Naive thymus-derived CD4-positive, alpha-beta T cell (primary cell): ENCODE measurements at regions not wholly inside any gene's neighbourhood (a gene's known extent, or its start where the extent isn't known, plus 50 kb on each side); places are given as distances from the start of the nearest gene placed in this dataset.
"Not testable (repeated sequence)": the region's sequence is repeated elsewhere in the genome, so short reads cannot be mapped to it uniquely, and the experiment has no call there.

Experiments used
- ATAC-seq: fragments of 150-1000 bp; cut with Tn5 transposase; 2 replicates; pipeline ENCODE4 v1.10.0; 2021; ENCODE audit warnings: mild to moderate bottlenecking, moderate library complexity
- CTCF ChIA-PET: fragments of 350-600 bp; sonication (Branson Sonifier 250); formaldehyde crosslinking; loops from one replicate; lab custom pipeline; 2021; ENCODE audit warnings: antibody characterized with exemption; lab: Charles Lee
- POLR2A ChIA-PET: fragments of 350-600 bp; sonication (Branson Sonifier 250); formaldehyde crosslinking; loops from one replicate; lab custom pipeline; 2021; ENCODE audit warnings: antibody characterized with exemption, inconsistent platforms; lab: Charles Lee
- DNase-seq, 9 donors: peaks; one replicate each; pipeline versions ENCODE4 v3.0.0 to v3.0.0-alpha.2; 2020 to 2022; ENCODE audit warnings: mixed read lengths in 1 of 9
- H3K27ac ChIP-seq: one replicate; pipeline ENCODE4 v1.7.0; 2013; ENCODE audit warnings: mild to moderate bottlenecking, low read depth, low read length, moderate library complexity
- H3K27me3 ChIP-seq, 2 donors: one replicate each; pipeline ENCODE4 v1.7.0; 2013; ENCODE audit warnings: low read length in 2 of 2, mild to moderate bottlenecking in 2 of 2, moderate library complexity in 2 of 2; ENCODE audit not compliant: control insufficient read depth in 2 of 2, insufficient read depth in 2 of 2
- H3K36me3 ChIP-seq, 3 experiments: 1 replicate in 2 of 3; 2 replicates in 1 of 3; pipeline ENCODE4 v1.7.0; 2013; ENCODE audit warnings: low read length in 3 of 3, mild to moderate bottlenecking in 3 of 3, moderate library complexity in 1 of 3; ENCODE audit not compliant: insufficient read depth in 3 of 3, control insufficient read depth in 2 of 3
- H3K4me1 ChIP-seq, 2 donors: one replicate each; pipeline ENCODE4 v1.7.0; 2013; ENCODE audit warnings: low read length in 2 of 2, mild to moderate bottlenecking in 2 of 2, moderate library complexity in 1 of 2; ENCODE audit not compliant: control insufficient read depth in 2 of 2, insufficient read depth in 2 of 2
- H3K4me3 ChIP-seq: 2 replicates; pipeline ENCODE4 v1.7.0; 2013; ENCODE audit warnings: mild to moderate bottlenecking, low read length
- H3K9me3 ChIP-seq, 3 experiments: 1 replicate in 2 of 3; 2 replicates in 1 of 3; pipeline ENCODE4 v1.7.0; 2013; ENCODE audit warnings: low read length in 3 of 3; ENCODE audit not compliant: control insufficient read depth in 2 of 3
- H3K27ac Mint-ChIP-seq, 9 donors: one replicate each; pipeline ENCODE4 v1.8.0; 2020 to 2022; ENCODE audit warnings: mixed read lengths in 9 of 9, mild to moderate bottlenecking in 8 of 9, moderate library complexity in 5 of 9, inconsistent platforms in 2 of 9
- H3K27me3 Mint-ChIP-seq, 5 donors: one replicate each; pipeline ENCODE4 v1.8.0; 2021 to 2022; ENCODE audit warnings: mixed read lengths in 5 of 5, mild to moderate bottlenecking in 1 of 5
- H3K36me3 Mint-ChIP-seq, 5 donors: one replicate each; pipeline ENCODE4 v1.8.0; 2020 to 2022; ENCODE audit warnings: mixed read lengths in 5 of 5, mild to moderate bottlenecking in 3 of 5, inconsistent platforms in 1 of 5
- H3K4me1 Mint-ChIP-seq, 7 donors: one replicate each; pipeline ENCODE4 v1.8.0; 2020 to 2022; ENCODE audit warnings: mixed read lengths in 7 of 7, mild to moderate bottlenecking in 3 of 7, inconsistent platforms in 1 of 7
- H3K4me3 Mint-ChIP-seq, 10 donors: one replicate each; pipeline ENCODE4 v1.8.0; 2020 to 2022; ENCODE audit warnings: mild to moderate bottlenecking in 10 of 10, mixed read lengths in 10 of 10, moderate library complexity in 6 of 10, inconsistent platforms in 2 of 10
- H3K9me3 Mint-ChIP-seq, 11 donors: one replicate each; pipeline ENCODE4 v1.8.0; 2020 to 2022; ENCODE audit warnings: mixed read lengths in 11 of 11, mild to moderate bottlenecking in 4 of 11, inconsistent platforms in 1 of 11, moderate library complexity in 1 of 11
- intact Hi-C, 2 donors: fragments of 100-400 bp; cut with micrococcal nuclease; formaldehyde crosslinking; loops; one replicate each; pipeline ENCODE4 v1.15.1; 2023

- H3K4me3 ChIP-seq, H3K27ac ChIP-seq, H3K4me3 Mint-ChIP-seq, H3K27ac Mint-ChIP-seq, H3K27me3 ChIP-seq, POLR2A ChIA-PET, H3K4me1 Mint-ChIP-seq, CTCF ChIA-PET, ATAC-seq, H3K9me3 ChIP-seq, DNase-seq, intact Hi-C loops, H3K4me1 ChIP-seq, H3K36me3 ChIP-seq, H3K36me3 Mint-ChIP-seq: not testable (repeated sequence)
- Mint-ChIP-seq H3K27me3 (peaks cover 0 to 11% (median 6%) of the 10 kb centered on the region in 5 donors), H3K9me3 (peaks cover 0 to 14% (median 6%) of the 10 kb centered on the region in 11 donors)
Observed at GRCh38 chr10:10074847-10075246, 942.8 kb upstream of the CELF2 start.

DNA sequence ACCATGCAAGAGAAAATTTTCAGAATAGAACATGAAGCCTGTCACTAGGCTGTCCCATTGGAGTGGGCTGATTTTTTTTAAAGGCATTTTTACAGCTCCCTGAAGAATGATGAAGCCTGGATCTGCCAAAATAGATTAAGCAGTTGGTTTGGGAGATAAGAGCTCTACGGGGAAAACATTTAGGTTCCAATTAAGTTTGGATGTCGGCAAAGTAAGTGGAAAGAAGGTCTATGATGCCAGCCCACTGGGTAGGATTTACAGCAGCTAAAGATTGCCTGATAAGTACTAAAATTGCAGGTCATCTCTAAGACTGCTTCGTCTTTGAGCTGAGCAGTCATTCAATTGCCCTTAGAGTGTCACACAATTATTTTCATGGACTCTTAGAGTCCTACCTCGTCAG is 939.2 kb upstream of the CELF2 start:
- Histone ChIP-seq H3K9me3 (no peaks in the 10 kb centered on the region), H3K36me3 (no peaks in the 10 kb centered on the region), H3K4me3 (no peak overlapping the region), H3K27me3 (no peaks in the 10 kb centered on the region), H3K27ac (no peak overlapping the region), H3K4me1 (no peaks in the 10 kb centered on the region)
- ATAC-seq (no peak), DNase-seq (no peak)
- H3K4me3 Mint-ChIP-seq, result no peak overlapping the region
- CTCF ChIA-PET, result no interaction called here
- peaks cover 0 to 19% (median 5%) of the 10 kb centered on the region in 11 donors for H3K9me3 Mint-ChIP-seq
- peaks cover 0 to 5% (median 0%) of the 10 kb centered on the region in 5 donors for H3K36me3 Mint-ChIP-seq
- intact Hi-C loops, result no loop called here
- H3K27ac Mint-ChIP-seq, result no peak overlapping the region
- peaks cover 0 to 1% (median 0%) of the 10 kb centered on the region in 7 donors for H3K4me1 Mint-ChIP-seq
- H3K27me3 Mint-ChIP-seq, result peaks cover 0 to 19% (median 17%) of the 10 kb centered on the region in 5 donors
- POLR2A ChIA-PET, result no interaction called here

- H3K9me3 Mint-ChIP-seq, result peaks cover 0 to 1% (median 0%) of the 10 kb centered on the region in 11 donors
- no peak for DNase-seq
- H3K27me3 Mint-ChIP-seq, result peaks cover 0 to 13% (median 5%) of the 10 kb centered on the region in 5 donors
- Histone ChIP-seq H3K36me3 (no peaks in the 10 kb centered on the region), H3K27me3 (no peaks in the 10 kb centered on the region), H3K4me1 (no peaks in the 10 kb centered on the region), H3K4me3 (no peak overlapping the region), H3K9me3 (no peaks in the 10 kb centered on the region), H3K27ac (no peak overlapping the region)
- ChIA-PET POLR2A (no interaction called here), CTCF (no interaction called here)
- H3K4me3 Mint-ChIP-seq, result no peak overlapping the region
- H3K4me1 Mint-ChIP-seq, result no peaks in the 10 kb centered on the region
- H3K36me3 Mint-ChIP-seq, result no peaks in the 10 kb centered on the region
- ATAC-seq, result no peak
- no peak overlapping the region for H3K27ac Mint-ChIP-seq
- intact Hi-C loops, result no loop called here
Observed at GRCh38 chr10:10092581-10092980, 925.1 kb upstream of the CELF2 start.

DNA sequence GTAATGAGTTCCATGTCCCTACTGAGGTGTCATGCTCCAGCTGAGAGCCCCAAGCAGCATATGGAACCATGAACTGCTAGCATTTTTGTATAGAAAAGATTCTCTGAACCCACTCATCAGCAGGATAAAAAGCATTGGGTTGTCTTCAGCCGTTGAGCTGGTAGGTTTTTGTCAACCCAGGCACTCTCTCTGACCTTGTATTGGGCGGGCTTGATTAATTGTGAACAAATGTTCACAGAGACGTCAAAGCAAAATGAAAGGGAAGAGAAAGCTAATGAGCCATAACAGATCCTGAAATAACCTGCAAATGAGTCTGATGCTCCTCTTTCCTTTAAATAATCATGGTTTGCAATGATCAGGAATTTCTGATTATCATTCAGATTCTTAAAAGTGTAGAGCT is 924.7 kb upstream of the CELF2 start:
- ChIA-PET POLR2A (no interaction called here), CTCF (no interaction called here)
- H3K36me3 Mint-ChIP-seq, result no peaks in the 10 kb centered on the region
- Histone ChIP-seq H3K9me3 (no peaks in the 10 kb centered on the region), H3K27ac (no peak overlapping the region), H3K4me1 (no peaks in the 10 kb centered on the region), H3K36me3 (no peaks in the 10 kb centered on the region), H3K27me3 (no peaks in the 10 kb centered on the region), H3K4me3 (no peak overlapping the region)
- no peak overlapping the region for H3K27ac Mint-ChIP-seq
- DNase-seq (no peak), ATAC-seq (no peak)
- peaks cover 0 to 13% (median 5%) of the 10 kb centered on the region in 5 donors for H3K27me3 Mint-ChIP-seq
- no peaks in the 10 kb centered on the region for H3K4me1 Mint-ChIP-seq
- H3K4me3 Mint-ChIP-seq, result no peak overlapping the region
- intact Hi-C loops, result no loop called here
- peaks cover 0 to 1% (median 0%) of the 10 kb centered on the region in 11 donors for H3K9me3 Mint-ChIP-seq

DNA sequence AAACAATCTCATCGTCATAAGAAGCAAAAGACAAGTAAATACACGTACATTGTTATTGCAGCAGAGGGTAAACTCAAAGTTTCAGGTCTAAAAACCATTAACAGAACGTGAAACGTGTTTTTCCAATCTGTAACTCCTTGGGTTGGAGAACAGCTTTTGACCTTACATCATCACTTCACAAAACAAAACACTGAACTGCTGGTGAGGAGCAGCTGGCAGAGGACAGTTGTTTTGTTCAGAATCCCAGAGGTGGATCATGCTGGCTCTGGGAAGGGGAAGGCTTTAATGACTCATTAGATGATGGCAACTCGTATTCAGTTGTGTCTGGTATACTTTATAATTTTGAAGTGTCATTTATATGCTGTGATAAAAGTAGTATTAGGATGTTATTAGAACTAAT is 923.0 kb upstream of the CELF2 start:
- intact Hi-C loops, result no loop called here
- no peaks in the 10 kb centered on the region for H3K36me3 ChIP-seq
- no peaks in the 10 kb centered on the region for H3K4me1 ChIP-seq
- no peaks in the 10 kb centered on the region for H3K9me3 ChIP-seq
- ATAC-seq (no peak), DNase-seq (no peak)
- H3K4me1 Mint-ChIP-seq, result no peaks in the 10 kb centered on the region
- no peaks in the 10 kb centered on the region for H3K36me3 Mint-ChIP-seq
- no peaks in the 10 kb centered on the region for H3K27me3 ChIP-seq
- H3K9me3 Mint-ChIP-seq, result peaks cover 0 to 8% (median 1%) of the 10 kb centered on the region in 11 donors
- CTCF ChIA-PET, result no interaction called here
- no peak overlapping the region for H3K4me3 Mint-ChIP-seq
- H3K27me3 Mint-ChIP-seq, result peaks cover 0 to 13% (median 5%) of the 10 kb centered on the region in 5 donors
- no peak overlapping the region for H3K27ac Mint-ChIP-seq
- POLR2A ChIA-PET, result no interaction called here
- H3K4me3 ChIP-seq, result no peak overlapping the region
- H3K27ac ChIP-seq, result no peak overlapping the region

DNA sequence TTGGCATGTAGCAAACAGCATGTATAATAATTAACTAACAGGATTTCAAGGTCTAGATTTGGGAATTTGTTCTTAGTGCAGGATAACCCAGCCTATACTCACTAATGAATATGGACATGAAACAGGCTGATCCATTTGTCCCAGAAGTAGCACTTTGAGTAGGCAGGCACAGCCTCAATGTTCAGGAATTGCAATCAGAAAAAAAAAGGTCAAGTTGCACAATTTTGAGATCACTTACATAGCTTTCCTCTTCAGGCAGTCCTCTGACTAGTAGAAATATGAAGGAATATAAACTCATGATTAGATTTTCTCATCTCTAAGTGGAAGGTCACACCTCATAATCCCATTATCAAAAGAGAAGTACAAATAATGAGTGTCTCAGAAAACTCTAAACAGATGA is 921.4 kb upstream of the CELF2 start:
- ChIA-PET CTCF (no interaction called here), POLR2A (no interaction called here)
- H3K36me3 Mint-ChIP-seq, result no peaks in the 10 kb centered on the region
- Histone ChIP-seq H3K4me1 (no peaks in the 10 kb centered on the region), H3K27ac (no peak overlapping the region), H3K27me3 (no peaks in the 10 kb centered on the region), H3K36me3 (no peaks in the 10 kb centered on the region), H3K9me3 (no peaks in the 10 kb centered on the region), H3K4me3 (no peak overlapping the region)
- H3K9me3 Mint-ChIP-seq, result peaks cover 0 to 14% (median 5%) of the 10 kb centered on the region in 11 donors
- no peak overlapping the region for H3K4me3 Mint-ChIP-seq
- intact Hi-C loops, result no loop called here
- H3K27me3 Mint-ChIP-seq, result peaks cover 0 to 7% (median 5%) of the 10 kb centered on the region in 5 donors
- H3K4me1 Mint-ChIP-seq, result no peaks in the 10 kb centered on the region
- DNase-seq, result no peak
- ATAC-seq, result no peak
- H3K27ac Mint-ChIP-seq, result no peak overlapping the region

GRCh38 chr10:10096898-10097297 is 920.8 kb upstream of the CELF2 start:
- no peaks in the 10 kb centered on the region for H3K27me3 ChIP-seq
- intact Hi-C loops, result no loop called here
- Mint-ChIP-seq H3K9me3 (peaks cover 0 to 14% (median 5%) of the 10 kb centered on the region in 11 donors), H3K4me3 (no peak overlapping the region), H3K36me3 (no peaks in the 10 kb centered on the region), H3K27ac (no peak overlapping the region), H3K27me3 (peaks cover 0 to 7% (median 5%) of the 10 kb centered on the region in 5 donors), H3K4me1 (no peaks in the 10 kb centered on the region)
- H3K4me3 ChIP-seq, result no peak overlapping the region
- ChIA-PET POLR2A (no interaction called here), CTCF (no interaction called here)
- no peaks in the 10 kb centered on the region for H3K9me3 ChIP-seq
- no peak for DNase-seq
- H3K4me1 ChIP-seq, result no peaks in the 10 kb centered on the region
- no peaks in the 10 kb centered on the region for H3K36me3 ChIP-seq
- no peak for ATAC-seq
- no peak overlapping the region for H3K27ac ChIP-seq
